MM.1S (cell line): ENCODE measurements at regions not wholly inside any gene's neighbourhood (a gene's known extent, or its start where the extent isn't known, plus 50 kb on each side); places are given as distances from the start of the nearest gene placed in this dataset.

Experiments used
- EZH2 ChIP-seq: fragments of 300-600 bp; sonication (generic); optimal IDR thresholded peaks from 2 replicates; pipeline ENCODE3; 2017; ENCODE audit warnings: low read depth, mild to moderate bottlenecking, antibody characterized with exemption, low read length, mixed read lengths
- EZH2phosphoT487 ChIP-seq: fragments of 300-600 bp; sonication (generic); IDR thresholded peaks from 2 replicates; pipeline ENCODE4 v1.6.1; 2018; ENCODE audit warnings: antibody characterized with exemption, low read length
- TF ChIP-seq, protein P1 (sequence below): fragments of 300-600 bp; sonication (generic); IDR thresholded peaks from 2 replicates; pipeline ENCODE4 v1.5.1; 2016; ENCODE audit warnings: antibody characterized with exemption, low read length, mixed read lengths

GRCh38 chr5:164422400-164422799, 917.0 kb downstream of the MAT2B start:
- TF ChIP-seq, protein P1, sequence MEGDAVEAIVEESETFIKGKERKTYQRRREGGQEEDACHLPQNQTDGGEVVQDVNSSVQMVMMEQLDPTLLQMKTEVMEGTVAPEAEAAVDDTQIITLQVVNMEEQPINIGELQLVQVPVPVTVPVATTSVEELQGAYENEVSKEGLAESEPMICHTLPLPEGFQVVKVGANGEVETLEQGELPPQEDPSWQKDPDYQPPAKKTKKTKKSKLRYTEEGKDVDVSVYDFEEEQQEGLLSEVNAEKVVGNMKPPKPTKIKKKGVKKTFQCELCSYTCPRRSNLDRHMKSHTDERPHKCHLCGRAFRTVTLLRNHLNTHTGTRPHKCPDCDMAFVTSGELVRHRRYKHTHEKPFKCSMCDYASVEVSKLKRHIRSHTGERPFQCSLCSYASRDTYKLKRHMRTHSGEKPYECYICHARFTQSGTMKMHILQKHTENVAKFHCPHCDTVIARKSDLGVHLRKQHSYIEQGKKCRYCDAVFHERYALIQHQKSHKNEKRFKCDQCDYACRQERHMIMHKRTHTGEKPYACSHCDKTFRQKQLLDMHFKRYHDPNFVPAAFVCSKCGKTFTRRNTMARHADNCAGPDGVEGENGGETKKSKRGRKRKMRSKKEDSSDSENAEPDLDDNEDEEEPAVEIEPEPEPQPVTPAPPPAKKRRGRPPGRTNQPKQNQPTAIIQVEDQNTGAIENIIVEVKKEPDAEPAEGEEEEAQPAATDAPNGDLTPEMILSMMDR, result no peak
- TF ChIP-seq EZH2, result no peak
- TF ChIP-seq EZH2phosphoT487, result no peak
